ENCODE measurements at regions not wholly inside any gene's neighbourhood (a gene's known extent, or its start where the extent isn't known, plus 50 kb on each side); places are given as distances from the start of the nearest gene placed in this dataset.
A peak's percentile ranks its signal among the peaks of the same experiment; 100 is the strongest.
"Not testable (repeated sequence)": the region's sequence is repeated elsewhere in the genome, so short reads cannot be mapped to it uniquely, and the experiment has no call there.

GRCh38 chr3:81364411-81364810 lies 397.0 kb downstream of the GBE1 start:
- no peak for DNase-seq (ENCODE audit: low read depth)

GRCh38 chr3:81363816-81364215 lies 397.6 kb downstream of the GBE1 start:
- no peak for DNase-seq (ENCODE audit: low read depth)

DNA sequence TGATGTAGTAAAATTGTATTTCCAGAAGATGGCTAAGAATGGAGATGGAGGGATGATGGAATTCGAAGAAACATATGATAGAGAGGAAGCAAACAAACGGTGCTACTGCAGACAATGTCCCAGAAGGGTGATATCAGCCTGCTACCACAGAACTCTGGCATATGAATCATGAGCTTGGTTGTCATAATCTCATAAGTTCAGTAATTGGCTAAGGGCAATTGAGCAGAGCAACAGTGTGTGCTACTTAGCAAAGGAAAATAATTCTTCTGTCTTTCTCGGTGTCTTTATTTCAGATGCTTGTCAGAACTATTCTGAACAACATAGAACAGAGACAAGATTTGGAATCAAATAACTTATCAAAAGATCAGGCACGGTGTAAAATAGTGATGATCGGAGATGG lies 407.3 kb downstream of the GBE1 start:
- DNase-seq (ENCODE audit: low read depth) = no peak

DNA sequence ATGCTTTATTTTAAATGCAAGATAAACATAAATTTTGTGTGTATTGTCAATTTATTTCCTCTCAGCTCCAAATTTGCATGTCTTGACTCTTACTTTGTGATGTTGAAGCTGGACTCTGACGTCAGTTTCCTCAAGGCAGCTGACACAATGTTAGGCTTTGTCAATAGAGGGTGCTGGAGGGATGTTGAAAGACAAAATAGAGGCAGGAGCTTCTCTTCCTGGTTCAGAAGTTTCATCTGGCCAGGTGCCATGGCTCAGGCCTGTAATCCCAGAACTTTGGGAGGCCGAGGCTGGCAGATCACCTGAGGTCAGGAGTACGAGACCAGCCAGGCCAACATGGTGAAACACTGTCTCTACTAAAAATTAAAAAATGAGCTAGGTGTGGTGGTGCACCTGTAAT lies 408.6 kb downstream of the GBE1 start:
- DNase-seq (ENCODE audit: low read depth) = peak; percentile 54

DNA sequence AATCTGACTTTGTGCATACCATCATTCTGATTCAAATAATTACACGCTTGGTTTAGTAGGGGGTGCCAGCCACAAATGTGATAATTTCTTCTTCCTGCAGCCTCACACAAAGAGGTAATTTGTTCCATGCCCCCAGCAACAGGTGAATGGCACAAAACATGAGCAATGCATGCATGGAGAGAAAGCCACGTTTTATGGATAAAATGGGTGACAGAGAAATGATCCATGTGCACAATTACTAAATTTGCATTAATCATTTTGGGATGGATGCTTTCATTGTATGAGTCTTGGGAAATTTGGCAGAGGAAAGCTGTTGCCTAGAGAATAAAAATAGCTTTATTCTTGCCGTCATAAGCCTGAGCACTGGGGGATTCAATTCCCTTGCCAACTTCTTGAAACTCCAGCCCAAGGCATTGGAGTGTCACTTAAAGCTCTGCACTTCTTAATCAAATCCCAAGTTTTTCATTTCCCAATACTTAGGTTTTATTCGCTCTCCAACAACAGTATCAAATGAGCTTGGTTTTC lies 411.6 kb downstream of the GBE1 start:
- DNase-seq (ENCODE audit: low read depth) = peak; percentile 1

GRCh38 chr3:81339040-81339845 lies 422.2 kb downstream of the GBE1 start:
- peak; percentile 5 for DNase-seq (ENCODE audit: low read depth)

GRCh38 chr3:81336470-81336869 lies 425.0 kb downstream of the GBE1 start:
- no peak for DNase-seq (ENCODE audit: low read depth)

- DNase-seq (ENCODE audit: low read depth) = not testable (repeated sequence)
Observed at GRCh38 chr3:81329835-81330234, 431.6 kb downstream of the GBE1 start.

- no peak for DNase-seq (ENCODE audit: low read depth)
Observed at GRCh38 chr3:81326245-81326644, 435.2 kb downstream of the GBE1 start.

DNA sequence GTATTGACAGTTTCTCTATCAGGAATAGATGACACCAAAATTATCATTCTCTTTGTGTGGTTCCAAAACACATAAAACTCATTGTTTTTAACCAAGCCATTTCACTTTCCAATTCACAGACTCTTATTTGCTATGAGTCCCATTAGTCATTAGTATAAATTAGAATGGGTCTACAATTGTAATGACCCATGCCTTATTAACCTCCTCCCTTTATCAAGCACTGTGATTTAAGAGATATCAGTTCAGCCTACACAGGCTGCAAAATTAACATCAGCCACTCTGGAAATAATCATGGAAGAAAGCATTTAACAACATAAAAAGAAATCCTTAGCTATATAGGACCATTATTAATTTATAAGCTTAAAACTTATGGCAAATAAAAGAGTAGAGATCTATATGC lies 440.6 kb downstream of the GBE1 start:
- DNase-seq (ENCODE audit: low read depth) = no peak

DNA sequence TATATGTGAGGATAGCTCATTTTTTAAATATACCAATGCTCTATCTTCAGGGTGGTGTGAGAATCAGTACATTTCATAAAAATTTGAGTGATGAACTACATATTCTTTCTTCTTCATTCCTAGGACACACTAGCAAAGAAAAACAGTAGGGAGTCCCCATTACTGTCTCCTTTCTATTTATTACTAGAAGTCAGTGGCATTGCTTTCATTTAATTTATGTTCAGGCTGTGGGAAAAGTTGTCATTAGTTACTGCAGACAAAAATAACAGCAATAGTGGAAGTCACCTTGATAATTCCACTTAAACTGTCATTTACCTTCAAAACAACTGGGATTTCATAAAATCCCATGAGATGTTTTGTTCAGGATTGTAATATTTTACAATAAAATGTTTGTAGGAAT lies 446.4 kb downstream of the GBE1 start:
- no peak for DNase-seq (ENCODE audit: low read depth)

- no peak for DNase-seq (ENCODE audit: low read depth)
Observed at GRCh38 chr3:81311321-81311720, 450.1 kb downstream of the GBE1 start.

DNA sequence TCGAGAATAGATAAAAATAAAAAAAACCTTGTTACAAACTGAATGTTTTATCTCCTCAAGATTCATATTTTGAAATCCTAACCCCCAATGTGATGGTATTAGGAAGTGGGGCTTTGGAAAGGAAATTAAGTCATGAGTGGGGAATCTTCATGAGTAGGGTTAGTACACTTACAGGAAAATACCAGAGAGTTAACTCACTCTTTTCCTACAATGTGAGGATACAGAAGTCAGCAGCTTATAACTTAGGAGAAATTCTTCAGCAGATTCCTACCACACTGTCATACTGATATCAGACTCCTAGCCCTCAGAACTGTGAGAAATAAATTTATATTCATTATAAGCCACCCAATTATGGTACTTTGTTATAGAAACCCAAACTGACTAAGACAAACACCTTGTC lies 453.1 kb downstream of the GBE1 start:
- peak; percentile 12 for DNase-seq (ENCODE audit: low read depth)

DNA sequence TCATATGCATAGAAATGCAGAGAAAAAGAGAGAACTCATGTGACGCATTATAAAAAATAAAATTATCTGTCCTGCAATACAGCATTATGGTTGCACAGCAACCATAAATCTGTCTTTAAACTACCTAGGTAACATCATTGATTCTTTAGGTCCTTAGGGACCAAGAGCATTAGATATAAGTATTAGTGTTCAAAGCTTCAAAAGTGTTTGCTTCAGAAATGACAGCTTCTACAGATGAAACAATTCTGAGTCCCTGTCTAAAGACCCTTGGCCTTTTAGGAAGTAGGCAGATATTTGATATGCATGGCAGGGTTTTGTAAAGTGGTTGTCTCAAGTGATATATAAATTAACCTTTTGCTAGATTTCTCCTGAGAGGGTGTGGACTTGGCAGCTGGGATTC lies 454.2 kb downstream of the GBE1 start:
- DNase-seq (ENCODE audit: low read depth) = no peak

- no peak for DNase-seq (ENCODE audit: low read depth)
Observed at GRCh38 chr3:81303321-81303720, 458.1 kb downstream of the GBE1 start.

- DNase-seq (ENCODE audit: low read depth) = peak; percentile 25
Observed at GRCh38 chr3:81302045-81302444, 459.4 kb downstream of the GBE1 start.

GRCh38 chr3:81301230-81301629 lies 460.2 kb downstream of the GBE1 start:
- DNase-seq (ENCODE audit: low read depth) = no peak

DNA sequence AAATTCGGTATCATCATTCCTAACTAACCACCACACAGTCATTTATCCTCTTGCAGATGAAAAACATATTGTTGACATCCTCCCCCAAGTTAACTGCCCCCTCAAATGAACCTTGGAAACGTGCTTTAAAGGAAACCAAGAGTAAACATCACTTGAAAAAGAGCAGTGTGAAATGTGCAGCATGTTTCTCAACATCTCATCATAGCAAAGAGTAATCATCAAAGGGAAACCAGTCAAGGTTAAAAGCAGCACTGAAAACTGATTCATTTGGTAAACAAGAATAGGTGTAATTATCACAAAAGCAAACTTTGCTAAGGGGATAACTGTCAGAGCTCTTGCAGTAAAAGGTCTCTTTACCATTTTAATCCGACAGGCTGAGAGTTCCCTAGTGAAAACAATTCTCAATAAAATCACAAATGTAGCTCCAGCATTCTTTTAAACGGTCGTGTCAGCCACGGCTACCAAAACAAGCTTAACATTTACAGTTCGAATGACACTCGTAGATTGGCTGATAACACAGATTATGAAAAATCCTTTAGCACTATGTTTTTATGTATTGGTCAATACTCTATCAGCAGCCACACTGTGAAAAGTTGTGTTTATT lies 461.0 kb downstream of the GBE1 start:
- no peak for DNase-seq (ENCODE audit: low read depth)

DNA sequence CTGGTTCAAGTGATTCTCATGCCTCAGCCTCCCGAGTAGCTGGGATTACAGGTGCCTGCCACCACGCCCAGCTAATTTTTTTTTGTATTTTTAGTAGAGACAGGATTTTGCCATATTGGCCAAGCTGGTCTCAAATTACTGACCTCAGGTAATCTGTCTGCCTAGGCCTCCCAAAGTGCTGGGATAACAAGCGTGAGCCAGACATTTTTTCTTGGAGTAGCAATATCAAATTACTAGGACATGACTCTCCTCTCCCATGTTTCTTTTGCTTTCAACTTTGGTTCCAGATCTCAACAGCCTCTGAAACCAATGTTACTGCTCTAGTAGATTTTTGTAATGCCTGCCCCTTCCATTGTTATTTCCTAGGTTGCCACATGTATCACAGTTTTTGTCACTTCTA lies 462.0 kb downstream of the GBE1 start:
- peak; percentile 24 for DNase-seq (ENCODE audit: low read depth)

DNA sequence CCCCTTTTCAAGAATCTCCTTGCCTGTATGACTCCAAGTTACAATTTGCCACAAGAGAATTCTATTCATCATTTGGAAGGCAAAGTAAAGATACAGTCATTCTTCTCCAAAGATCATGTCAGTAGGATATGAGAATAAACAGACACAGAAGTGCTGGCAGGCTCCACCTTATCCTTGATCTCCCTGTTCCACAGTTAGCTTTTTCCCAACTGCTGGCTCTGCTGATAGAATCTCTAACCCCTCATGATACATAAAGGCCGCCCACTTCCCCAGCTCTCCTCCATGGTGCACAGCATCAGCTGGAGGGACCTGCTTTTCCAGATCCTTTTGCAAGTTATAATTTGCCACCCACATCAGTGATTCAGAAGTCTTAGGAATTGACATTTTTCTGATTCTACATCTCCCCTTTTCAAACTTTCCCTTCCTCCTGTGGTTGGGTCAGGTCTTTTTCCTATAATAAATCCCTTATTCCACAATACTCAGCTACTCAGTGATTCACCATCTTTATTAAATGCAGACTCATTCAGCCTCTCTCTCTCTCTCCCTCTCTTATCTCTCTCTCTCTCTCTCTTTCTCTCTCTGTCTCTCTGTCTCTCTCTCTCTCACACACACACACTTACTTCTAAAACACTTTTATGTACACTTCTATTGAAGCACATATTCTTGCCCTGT lies 465.4 kb downstream of the GBE1 start:
- no peak for DNase-seq (ENCODE audit: low read depth)

DNA sequence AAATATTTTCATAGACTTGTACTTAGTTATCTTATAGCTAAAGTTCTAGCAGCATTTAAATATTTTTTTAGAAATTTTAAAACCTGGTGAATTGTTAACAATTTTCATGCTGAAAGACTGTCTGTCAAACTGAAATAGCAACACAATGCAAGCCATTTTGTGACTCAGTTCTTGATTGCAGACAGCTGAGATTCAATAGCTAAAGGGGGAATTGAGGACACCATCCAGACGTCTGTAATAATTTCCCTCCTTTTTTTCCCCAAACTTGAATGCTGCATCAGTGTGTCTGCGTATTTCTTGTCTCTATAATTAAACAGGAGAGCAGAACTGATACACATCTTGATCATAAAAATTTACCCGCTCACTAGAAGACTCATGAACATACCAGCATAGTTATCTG lies 468.3 kb downstream of the GBE1 start:
- no peak for DNase-seq (ENCODE audit: low read depth)

DNA sequence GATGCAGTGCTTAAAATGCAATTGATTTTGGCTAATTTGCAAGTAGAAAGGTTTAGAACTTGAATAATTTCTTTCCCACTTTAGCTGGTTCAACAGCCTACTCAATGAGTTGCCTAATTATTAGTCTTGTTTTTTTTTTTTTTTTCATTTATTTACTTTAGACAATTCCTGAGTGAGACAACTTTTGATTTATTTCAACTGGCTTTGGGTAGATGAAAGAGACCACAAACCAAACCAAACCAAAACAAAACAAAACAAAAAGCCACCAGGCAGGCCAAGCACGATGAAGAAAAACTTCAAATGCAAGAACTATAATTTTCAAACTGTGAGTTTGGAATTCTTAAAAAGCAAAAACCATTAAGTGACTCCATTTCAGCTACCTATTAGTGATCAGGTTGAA lies 469.9 kb downstream of the GBE1 start:
- DNase-seq (ENCODE audit: low read depth) = peak; percentile 17

- peak; percentile 3 for DNase-seq (ENCODE audit: low read depth)
Observed at GRCh38 chr3:81289676-81290075, 471.8 kb downstream of the GBE1 start.
